ENCODE measurements at regions not wholly inside any gene's neighbourhood (a gene's known extent, or its start where the extent isn't known, plus 50 kb on each side); places are given as distances from the start of the nearest gene placed in this dataset.

DNA sequence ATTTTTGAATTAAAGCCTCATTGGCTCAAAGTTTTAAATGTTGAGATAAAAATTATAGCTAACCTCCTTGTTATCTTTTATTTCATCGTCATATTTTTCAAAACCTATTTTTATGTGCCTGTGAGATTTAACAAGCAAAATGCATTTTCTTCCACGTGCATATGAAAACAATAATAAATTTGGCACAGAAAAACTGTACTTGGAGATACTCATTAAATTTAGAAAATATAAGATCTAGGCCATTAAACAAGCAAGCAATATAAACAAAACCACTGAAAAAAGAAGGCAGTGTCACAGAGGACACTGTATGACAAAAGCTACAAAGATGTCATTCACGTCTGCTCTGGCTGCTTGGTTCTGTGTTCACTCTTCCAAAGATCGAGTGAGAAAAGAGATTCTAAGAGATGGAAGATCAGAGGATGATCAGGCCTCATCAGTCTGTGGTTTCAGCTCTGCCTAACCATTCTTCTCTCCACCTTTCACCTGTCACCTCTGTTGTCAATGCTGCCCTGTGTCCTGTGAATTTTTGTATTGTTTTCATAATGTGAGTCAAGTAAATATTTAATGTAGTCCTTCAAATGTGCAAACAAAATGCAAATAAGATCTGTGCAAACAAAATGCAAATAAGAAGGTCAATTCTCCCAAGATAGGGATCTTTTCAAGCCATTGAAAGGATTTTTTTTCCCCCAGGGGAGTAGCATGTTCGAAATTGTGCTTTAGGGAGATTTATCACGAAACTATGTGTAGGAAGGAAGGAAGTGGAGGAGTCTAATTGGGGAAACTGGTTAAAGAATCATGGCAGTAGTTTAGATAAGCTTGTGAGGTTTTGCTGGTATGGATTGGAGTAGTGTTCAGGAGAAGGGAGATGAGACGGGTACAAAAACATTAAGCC is 138.7 kb upstream of the RBMS1 start:
- DNase-seq: no peak

DNA sequence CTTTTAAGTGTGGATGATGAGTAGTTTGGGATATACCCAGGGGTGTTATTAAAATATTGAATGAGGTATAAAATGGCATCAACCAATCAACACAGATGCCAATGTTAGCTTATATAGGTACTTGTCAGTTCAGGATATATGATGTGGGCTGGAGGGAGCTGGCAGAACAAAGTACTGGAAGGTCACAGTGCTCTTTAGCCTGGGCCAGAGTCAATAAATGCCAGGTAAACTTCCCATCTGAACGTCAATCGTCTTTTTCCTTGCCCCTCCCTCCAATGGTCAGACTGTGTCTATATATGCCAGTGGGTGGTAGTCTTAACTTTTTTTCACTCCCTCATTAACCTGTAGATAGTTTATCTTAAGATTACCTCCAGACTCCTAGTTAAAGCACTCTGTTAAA is 140.8 kb upstream of the RBMS1 start:
- no peak for DNase-seq

DNA sequence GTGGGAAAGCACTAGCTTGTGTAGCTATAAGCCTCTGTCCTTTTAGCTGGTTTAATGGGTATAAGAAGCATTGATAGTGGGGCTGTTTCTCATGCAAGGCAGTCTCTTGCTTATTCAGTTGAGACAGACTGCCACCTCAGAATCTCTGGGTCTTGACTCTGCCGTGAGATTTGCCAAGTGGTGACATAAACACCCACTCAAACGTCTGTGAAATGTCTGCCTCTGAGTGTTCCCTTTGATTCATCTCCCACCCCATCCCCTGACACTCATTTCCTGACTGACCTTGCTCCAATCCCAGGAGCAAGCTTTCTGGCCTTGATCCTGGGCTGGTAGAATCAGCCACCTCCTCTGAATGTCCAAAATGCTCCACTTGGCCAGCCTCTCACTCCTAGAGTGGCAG is 141.9 kb upstream of the RBMS1 start:
- DNase-seq: no peak

DNA sequence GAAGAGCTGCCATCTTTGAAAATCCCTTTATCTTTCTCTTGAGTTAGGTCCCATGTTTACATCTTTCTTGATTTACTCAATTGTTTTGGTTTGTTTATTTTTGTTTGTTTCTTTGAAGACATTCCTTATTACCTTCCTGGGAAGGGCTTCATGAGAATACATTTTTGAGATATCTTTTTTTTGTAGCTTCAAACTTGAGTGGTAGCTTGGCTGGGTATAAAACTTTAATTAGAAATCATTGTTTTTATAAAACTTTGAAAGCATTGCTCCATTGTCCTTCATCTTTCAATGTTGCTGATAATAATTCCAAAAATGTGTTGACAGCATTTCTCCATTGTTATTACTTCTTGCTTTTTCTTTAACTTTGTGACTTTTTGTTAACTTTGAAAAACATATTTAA is 145.9 kb upstream of the RBMS1 start:
- DNase-seq: no peak

DNA sequence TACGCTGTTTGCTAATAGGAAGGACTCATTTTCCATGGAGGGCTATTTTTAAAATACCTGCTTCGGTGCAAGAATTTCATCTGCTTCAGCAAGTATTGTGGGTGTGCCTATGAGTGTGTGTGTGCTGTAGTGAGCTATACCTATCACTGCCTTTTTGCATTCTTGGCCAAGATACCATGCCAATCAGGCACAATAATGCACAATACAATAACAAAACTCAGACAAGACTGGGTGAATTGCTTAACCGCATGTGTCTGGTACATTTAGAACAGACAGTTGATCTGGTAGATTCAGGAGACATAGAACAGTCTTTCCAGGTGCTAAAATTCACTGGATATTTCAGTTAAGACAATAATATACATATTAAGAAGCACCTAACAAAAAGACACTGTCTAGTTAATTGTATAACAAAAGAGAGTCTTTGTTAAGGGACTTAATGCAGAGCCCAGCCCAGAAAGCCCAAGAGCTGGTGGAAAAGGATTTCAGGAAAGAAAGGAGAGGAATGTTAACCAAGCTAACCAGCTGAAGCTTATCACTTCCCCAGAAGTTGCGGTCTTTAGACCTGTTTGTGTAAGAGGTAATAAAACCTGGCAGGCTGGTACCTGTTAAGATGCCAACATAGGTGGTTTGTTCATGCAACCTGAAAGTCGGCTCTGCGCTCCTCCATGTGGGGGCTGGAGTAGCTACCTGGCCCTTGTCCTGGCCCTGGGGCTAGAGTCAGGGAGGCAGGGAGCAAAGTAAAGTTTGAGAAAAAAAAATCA is 153.3 kb upstream of the RBMS1 start:
- no peak for DNase-seq

DNA sequence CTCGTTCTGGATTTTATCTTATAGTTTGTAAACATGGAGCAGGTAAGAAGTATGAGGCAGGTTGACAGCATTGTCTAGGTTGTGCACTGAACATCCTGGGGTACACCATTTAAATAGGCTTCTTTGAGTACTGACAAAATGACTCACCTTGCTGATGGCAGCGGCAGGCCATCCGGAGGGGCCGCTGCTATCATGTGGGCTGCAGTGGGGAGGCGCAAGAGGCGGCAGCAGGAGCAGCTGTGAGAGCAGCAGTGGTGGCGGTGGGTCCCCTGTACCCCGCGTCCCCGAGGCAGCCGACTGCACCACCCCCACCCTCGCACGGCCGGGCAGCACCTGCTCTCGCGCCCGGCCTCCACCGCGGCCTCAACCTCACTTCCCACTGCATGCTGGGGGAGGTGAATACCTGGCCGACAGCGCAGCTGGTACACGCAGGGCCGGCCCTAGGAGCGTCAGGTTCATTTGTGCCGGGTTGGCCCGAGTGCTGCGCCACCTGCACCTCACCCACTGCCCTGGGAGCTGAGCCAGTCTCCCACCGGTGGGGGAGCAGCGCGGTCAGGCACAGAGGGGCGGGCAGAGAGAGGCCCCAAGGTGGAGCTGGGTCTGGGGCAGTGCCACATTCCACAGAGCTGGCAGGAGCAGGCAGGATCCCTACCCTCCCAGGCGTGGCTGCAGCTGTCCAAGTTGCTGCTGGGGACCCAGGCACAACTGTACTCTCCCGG is 154.5 kb upstream of the RBMS1 start:
- DNase-seq: no peak

DNA sequence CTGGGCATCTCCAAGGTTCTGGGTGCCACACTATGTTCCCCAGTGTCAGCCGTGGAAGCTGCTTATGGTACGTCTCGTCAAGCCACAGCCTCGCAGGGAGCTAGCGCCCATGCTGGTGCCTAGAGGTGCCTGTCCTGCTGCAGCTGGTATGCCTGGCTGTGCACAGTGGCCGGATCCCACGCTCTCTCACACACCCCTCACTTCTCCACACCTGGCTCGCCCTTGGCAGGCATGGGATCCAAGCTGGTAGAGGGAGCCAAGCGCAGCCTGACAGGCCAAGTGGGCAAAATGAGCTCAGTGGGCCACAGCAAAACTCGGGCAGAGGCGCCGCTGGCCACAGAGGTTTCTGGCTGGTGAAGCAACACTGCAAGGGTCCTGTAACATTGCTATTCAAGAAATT is 156.1 kb upstream of the RBMS1 start:
- DNase-seq: no peak

DNA sequence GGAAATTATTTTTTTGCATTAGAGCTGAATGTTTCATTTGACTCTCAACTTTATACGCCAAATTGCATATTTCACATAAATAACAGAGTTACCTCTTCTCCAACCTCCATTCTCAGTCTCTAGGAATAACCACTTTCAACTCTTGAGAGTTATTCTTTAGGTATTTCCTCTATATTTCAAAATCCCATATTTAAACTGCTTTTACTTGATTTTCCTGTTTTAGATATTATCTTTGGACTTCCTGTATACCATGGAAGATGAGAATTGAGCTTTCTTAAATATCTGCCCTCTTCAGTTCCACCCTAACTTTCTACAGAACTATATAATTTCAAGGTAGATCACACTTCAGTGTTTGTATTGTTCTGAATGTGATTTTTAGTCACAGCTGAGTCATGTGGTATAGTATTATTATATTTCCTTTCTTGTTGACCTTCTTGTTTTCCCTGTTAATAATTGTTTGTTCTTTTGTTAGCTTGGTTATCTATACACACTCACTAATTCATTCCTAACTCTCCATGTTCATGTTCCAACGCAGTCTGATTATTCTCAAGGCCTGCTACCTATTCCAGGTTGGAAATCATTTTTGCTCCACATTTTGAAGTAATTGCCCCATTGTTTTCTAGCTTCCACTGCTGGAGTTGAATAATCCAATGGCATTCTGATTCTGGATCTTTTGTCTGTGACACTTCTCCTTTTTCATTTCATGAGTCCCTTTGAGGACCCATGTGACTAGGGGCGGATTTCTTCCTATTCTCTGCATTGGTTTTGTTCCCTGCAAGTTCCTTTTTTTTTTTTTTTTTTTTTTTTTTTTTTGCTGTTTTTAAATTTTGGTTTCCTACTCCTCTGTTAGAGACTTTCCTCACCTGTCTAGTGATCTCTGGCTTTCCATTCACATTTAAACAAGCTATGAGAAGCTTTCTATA is 156.8 kb upstream of the RBMS1 start:
- DNase-seq: no peak

DNA sequence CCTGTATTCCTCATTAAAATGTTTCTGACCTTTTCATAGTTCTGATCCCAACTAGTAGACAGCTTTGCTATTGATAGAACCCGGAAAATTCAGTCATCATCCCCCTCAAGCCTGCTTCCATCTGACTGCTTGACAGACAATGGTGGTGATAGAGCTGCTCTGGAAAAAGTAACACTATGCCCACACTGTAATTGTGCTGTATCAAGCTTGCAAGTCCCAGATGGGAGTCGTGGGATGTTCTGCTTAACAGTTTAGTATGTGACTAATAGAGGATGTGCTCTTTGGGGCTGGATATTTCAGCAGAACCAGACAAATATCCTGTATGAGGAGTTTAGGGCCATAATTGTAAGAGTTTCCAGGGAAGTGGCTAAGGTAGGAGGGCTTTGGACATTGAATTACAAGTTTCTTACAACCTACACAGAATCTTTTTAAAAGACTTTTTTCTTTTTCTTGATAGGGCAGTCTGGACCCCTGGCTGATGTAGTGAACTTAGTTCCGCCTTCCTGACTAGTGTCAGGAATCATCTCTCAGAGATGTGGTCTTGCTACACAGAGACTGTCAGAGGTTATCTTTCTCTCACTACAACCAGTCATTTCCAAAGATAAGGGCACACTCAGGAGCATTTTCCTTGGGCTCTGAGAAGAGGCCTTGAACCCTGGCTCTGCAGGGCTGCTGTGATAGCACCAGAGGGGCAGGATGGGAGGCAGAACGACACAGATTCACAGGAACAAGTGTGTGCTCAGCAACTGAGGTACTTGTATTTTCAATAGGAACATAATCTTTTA is 158.0 kb upstream of the RBMS1 start:
- no peak for DNase-seq

DNA sequence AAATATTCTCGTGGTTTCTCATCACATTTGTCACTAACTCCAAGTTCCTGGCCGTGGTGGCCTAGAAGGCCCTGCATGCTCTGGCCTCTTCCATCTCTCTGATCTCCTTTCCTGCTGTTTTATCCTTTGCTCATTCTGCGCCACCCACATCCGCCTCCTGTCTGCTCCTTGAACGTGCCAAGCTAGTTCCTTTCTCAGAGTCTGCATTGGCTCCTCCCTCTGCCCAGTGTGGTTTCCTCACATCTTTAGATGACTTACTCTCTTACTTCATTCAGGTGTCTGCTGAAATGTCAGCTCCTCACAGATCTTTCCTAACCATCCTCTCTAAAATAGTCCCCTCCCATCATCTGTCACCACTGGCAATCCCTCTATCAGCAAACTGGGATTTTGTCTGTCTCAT is 158.6 kb upstream of the RBMS1 start:
- DNase-seq: no peak

DNA sequence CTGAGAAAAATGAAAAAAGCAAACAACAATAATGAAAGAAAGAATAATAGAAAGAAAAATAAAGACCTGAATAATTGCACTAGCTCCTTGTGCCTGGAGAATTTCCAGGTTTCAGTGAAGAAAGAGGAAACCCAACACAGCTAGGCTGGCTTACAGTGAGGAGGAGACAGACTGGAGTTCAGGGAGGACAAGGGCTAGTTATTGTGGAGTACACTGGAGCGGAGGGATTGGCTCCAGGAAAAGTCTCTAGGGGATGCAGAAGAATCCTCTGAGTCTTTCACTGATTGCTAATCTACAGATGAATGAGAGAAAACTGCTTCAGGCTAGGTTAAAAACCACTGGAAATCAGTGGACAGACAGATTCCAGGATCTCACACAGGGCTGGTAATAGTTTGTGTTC is 163.6 kb upstream of the RBMS1 start:
- no peak for DNase-seq

DNA sequence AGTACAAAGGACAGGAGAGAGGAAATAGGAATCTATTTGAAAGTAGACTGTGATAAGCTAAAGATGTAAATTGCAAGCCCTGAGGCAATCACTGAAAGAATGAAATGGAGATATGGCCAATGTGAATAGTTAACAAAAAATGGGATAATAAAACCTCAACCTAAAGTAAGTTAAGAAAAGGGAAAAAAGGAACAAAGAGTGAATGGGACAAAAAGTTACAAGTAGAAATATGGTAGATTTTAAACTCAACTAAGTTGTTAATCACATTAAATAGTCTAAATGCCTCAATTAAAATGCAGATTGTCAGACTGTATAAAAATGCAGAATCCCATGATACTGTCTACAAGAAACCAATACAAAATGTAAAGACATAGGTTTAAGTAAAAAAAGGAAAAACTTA is 165.2 kb upstream of the RBMS1 start:
- DNase-seq: no peak

DNA sequence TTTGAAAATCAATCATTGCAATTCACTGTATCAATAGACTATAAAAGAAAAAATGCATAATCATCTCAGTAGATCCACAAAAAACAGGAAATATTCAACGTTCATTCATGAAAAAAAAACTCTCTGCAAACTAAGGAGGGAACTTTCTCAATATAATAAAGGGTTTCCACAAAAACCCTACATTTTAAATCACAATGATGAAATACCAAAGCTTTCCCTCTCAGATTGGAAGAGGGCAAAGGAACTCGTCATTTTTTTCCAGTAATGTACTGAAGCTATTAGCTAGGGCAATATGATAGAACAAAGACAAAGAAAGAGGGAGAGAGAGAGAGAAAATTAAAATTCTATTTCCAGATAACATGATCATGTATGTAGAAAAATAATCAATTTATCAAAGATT is 167.1 kb upstream of the RBMS1 start:
- DNase-seq: no peak

DNA sequence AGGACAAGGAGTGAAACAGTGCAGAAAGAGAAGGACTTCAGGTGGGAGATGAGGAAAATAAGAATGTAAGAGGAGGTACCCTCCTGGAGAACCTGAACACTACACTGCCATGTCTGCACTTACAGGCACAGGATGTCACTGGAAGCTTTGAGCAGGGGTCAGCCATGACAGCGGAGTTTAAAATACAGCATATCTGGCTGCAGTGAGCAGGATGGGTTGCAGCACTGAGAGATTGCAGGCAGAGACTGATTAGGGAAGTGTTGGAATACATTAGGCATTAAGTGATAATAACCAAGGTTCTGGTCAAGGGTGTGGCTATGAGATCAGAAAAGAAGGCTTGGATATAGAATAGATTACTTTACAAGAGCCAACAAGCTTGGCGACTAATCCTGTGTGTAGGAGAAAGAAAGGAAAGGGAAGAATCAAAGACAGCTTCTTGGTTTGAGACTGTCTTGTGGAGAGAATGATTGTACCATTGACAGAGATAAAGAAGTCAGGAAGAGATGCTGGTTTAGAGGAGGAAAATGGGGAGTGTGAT is 171.1 kb upstream of the RBMS1 start:
- no peak for DNase-seq

DNA sequence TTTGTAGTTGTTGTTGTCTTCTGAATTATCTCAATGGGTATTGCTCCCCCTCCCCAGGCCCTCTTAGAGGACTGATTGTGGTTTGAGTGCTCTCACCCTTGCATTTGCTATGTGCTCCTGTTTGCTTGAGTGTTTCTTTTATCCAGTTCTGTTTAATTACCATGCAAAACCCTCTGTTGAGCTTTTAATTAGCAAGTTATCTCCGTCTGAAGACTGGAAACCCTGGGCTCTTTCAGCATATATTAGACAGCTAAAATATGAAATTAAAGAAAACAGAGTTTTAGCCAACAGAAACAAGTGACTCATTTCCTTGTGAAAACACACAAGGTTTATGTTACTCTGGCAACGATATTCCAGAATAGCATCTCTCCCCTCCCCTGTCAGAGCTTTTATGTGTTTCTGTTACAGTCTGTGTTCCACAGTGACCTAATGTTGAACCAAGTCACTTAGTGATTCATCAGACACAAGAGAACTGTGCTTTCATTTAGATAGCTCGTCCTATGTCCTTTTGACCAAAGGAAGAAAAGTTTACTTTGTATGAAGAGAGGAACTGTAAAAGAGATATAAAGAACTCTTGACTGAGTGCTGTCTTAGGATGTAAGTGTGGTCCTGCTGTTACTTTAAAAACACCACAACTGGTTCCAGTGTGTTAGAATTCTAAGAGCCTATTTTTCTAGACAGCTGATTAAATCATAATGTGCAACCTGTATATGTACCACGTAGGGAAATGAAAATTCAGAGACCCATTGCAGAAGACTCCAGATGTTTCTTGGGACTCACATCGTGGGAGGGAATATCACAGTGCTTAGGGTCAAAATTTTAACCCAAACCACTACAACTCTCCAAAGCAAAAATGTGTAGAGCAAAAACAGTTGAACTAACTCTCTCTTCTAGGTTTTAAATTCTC is 172.8 kb upstream of the RBMS1 start:
- no peak for DNase-seq

DNA sequence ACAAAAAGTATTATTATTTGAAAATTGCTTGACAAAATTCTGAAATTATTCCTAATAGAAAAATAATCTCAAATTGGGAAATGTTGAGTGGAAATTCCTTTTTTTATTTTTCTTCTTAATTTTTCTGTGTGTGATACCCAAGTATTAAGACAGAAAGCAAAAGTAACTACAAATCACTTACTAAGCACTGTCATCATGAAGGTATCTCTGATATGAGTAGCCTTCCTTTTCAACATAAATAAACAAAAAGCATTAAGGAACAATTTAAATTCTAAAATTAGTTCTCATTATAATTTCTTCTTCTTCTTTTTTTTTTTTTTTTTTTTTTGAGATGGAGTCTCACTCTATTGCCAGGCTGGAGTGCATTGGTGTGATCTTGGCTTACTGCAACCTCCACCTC is 174.2 kb upstream of the RBMS1 start:
- DNase-seq: no peak

DNA sequence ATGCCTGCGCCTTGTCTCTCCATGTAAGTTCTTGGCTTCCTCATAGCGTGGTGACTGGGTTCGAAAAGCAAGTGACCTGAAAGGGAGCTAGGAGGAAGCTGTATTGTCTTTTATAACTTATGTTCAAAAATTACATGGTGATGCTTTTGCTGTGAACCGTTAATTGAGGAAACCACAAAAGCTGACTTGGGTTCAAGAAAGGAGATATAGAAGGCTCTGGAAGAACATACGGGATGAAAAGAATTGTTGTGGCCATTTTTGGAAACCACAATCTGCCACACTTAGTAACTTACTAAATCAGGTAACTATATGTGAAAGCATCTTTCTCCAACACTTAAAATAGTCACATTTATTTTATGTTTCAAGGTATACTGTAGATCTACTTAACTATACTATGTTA is 177.0 kb upstream of the RBMS1 start:
- no peak for DNase-seq

DNA sequence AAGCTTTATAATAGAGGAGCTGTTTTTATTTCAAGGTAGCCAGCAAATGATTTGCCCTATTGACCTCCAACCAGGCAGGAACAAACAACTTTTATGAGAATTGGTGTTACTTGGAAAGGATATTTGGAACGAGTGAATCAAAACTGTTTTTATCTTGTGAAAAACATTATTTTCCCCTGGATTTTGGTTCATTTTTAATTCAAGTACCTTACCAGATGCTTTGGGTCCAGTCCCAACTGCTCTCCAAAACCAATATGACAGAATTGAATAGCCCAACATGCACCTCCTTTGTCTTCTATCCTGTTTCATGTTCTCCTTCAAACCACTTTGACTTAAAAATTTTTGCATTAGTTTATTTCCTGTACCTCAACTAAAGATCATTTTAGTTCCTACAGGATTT is 178.6 kb upstream of the RBMS1 start:
- no peak for DNase-seq

DNA sequence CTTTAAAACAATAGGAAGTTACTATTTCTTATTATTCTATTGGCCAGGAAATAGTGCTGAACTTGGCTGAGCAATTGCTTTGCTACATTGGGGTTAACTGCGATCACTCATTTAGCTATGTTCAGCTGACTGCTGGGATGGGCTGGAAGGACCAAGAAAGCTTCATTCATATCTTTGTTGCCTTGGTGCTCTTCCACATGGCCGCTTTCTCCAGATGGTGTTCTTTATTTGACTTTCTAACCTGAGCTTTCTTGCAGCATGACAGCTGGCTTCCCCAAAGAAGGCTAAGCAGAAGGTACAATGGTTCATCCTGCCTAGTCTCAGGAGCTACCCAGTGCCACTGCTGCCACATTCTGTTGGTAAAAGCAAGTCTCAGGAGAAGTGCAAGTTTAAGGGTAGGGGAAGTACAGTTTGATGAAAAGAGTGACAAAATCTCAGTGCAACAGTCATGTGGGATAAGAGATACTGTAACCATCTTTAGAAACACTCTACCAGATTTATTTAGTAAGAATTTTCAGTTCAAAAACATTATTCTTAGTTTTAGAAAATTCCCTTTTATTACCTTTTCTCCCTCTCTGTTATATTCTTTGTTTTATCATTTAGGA is 180.6 kb upstream of the RBMS1 start:
- DNase-seq: no peak

DNA sequence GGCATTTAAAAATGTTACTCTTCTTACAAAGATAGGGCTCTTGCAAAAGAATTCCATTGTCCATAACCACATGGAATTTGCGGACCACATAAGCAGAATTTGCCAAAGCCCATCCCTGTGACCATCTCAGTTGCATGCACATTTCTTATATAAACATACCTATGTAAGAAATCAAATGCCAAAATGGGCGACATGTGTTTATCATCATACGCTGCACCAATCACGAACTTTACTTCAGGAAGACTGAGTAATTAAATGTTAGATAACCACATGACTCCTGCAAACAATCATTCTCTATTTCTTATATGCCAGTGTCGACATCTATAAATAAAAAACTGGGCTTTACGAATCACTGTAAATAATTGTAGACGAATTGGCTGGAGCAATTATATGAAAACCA is 186.1 kb upstream of the RBMS1 start:
- no peak for DNase-seq
